ENCODE measurements at regions not wholly inside any gene's neighbourhood (a gene's known extent, or its start where the extent isn't known, plus 50 kb on each side); places are given as distances from the start of the nearest gene placed in this dataset.

DNA sequence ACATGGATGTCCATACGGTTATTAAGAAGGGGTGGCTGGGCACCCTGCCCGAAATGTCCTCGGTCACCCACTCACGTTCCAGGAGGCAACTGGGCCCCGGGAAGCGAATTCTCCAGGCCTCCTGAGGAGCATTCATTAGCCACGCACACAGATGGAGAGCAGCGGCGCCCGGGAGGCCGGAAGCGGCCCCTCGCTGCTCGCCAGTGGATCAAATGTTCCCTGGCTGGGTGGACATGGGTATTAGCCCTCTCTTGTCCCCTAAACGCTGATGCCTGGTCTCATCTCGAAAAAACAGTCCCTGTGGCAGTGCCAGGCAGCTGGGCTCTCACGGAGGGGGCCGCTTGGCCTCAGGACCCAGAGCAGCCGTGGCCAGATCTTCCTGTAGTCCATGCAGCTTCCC, 59.0 kb upstream of the DLK1 start:
- in situ Hi-C loops (cut with MboI; ENCODE audit: low pct_unique_long_range_greater_than_20kb, low sequenced_read_pairs, unreplicated experiment) = no loop called here
- TF ChIP-seq, protein P1, sequence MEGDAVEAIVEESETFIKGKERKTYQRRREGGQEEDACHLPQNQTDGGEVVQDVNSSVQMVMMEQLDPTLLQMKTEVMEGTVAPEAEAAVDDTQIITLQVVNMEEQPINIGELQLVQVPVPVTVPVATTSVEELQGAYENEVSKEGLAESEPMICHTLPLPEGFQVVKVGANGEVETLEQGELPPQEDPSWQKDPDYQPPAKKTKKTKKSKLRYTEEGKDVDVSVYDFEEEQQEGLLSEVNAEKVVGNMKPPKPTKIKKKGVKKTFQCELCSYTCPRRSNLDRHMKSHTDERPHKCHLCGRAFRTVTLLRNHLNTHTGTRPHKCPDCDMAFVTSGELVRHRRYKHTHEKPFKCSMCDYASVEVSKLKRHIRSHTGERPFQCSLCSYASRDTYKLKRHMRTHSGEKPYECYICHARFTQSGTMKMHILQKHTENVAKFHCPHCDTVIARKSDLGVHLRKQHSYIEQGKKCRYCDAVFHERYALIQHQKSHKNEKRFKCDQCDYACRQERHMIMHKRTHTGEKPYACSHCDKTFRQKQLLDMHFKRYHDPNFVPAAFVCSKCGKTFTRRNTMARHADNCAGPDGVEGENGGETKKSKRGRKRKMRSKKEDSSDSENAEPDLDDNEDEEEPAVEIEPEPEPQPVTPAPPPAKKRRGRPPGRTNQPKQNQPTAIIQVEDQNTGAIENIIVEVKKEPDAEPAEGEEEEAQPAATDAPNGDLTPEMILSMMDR (IDR thresholded peaks at IDR 0.05; ENCODE audit: extremely low read depth, insufficient read depth, missing control alignments) = no peak
- DNase-seq (ENCODE audit: low spot score) = no peak

DNA sequence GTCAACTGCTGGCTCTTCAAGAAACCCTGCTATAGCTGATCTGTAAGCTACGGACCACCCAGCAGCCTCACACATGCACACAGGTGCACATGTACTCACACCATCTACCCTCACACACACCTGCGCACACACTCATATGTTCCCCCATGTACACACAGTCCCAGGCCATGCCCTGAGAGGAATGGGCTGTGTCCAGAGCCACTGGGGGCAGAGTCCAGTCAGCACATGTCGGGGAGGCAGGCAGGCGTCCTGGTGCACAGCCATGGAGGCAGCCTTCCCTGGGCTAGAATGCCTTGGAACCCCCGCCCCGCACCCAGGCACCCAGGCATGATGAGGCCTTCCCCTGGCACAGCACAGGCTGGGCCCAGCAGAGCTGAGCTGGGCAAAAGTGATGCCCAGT, 58.3 kb upstream of the DLK1 start:
- in situ Hi-C loops (cut with MboI; ENCODE audit: low pct_unique_long_range_greater_than_20kb, low sequenced_read_pairs, unreplicated experiment) = no loop called here
- no peak for DNase-seq (ENCODE audit: low spot score)
- TF ChIP-seq, protein P1 (IDR thresholded peaks at IDR 0.05; ENCODE audit: extremely low read depth, insufficient read depth, missing control alignments) = no peak

DNA sequence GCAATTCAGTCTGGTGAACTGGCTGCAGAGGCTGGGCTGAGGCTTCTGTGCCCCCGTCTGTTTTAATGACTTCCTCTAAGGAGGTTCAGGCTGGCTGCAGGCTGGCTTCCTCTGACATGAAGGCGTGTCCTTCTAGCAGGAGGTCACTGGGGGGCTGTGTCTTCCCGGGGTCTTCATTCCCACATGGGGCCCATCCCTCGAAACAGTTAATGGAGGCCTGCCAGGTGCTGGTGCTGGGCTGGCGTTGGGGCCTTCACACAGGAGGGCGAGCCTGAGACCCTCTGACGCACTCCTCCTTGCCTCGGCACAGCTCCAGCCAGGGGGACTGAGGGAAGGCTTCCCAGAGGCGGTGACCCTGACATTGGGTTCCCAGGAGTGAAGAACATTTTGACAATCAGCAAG, 57.7 kb upstream of the DLK1 start:
- DNase-seq (ENCODE audit: low spot score) = no peak
- TF ChIP-seq, protein P1 (IDR thresholded peaks at IDR 0.05; ENCODE audit: extremely low read depth, insufficient read depth, missing control alignments) = no peak
- in situ Hi-C loops (cut with MboI; ENCODE audit: low pct_unique_long_range_greater_than_20kb, low sequenced_read_pairs, unreplicated experiment) = no loop called here

DNA sequence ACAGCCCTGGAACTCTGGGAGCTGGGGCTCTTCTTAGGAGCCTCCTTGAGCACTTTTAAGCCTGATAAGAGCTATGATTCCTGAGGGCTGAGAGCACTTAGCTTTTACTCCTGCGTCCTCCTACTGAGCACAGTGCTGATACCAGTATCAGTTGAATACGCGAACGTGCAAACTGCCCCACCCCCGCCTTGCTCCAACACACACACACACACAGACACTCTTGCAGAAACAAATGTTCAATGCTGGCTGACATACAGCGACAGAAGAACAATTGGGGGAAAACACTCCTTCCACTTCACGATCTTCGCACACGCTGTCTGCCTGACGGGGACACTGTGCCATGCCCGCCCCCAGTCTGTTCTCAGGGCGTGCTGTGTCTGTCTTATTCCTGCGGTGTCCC, 57.2 kb upstream of the DLK1 start:
- TF ChIP-seq, protein P1 (IDR thresholded peaks at IDR 0.05; ENCODE audit: extremely low read depth, insufficient read depth, missing control alignments) = no peak
- in situ Hi-C loops (cut with MboI; ENCODE audit: low pct_unique_long_range_greater_than_20kb, low sequenced_read_pairs, unreplicated experiment) = no loop called here
- DNase-seq (ENCODE audit: low spot score) = no peak

DNA sequence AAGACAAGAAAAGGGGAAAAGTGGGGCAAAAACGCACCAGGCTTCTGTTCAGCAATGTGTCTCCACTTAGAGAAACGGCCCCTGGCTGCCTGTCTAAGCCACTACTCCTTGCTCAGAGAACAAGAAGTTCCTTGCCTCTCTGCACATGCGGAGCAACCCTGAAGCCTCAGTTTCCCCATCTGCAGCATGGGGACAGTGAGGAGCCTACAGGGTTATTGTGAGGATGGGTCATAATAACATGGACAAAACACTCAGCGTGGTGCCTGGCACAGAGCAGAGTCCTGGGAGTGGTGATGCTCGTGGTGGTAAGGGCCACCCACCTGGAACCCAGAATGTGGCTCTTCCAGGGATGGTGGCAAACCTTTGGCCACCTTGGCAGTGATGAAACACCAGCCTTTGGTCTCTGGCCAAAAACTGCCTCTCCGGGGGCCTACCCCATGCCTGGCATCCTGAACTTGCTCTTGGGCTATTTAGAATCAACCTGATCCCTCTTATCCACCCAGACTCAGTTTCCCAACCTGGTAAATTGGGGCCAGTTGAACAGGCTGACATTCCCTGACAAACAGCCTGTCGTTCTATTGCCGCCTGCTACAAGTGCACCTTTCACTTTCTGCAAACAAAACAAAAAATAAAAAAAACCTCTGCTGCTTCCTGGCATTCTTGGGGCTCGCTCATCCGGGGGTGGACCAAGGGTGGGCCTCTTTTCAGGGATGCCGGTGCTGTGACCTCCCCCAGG, 56.5 kb upstream of the DLK1 start:
- TF ChIP-seq, protein P1 (IDR thresholded peaks at IDR 0.05; ENCODE audit: extremely low read depth, insufficient read depth, missing control alignments) = no peak
- no peak for DNase-seq (ENCODE audit: low spot score)
- in situ Hi-C loops (cut with MboI; ENCODE audit: low pct_unique_long_range_greater_than_20kb, low sequenced_read_pairs, unreplicated experiment) = no loop called here

DNA sequence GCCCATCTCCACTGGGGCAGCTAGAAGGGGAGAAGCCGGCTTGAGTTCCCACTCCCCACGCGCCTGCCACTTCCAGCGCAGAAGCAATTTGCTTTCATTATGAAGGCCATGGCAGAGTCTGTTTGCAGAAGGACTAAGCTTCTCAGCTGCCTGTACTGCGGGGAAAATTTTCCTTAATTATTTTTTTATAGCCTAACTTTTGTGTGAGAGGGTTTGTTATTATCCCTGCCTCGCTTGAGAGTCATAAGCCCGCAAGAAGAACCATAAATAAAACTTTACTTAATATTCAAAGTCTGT, 56.0 kb upstream of the DLK1 start:
- TF ChIP-seq, protein P1 (IDR thresholded peaks at IDR 0.05; ENCODE audit: extremely low read depth, insufficient read depth, missing control alignments) = no peak
- in situ Hi-C loops (cut with MboI; ENCODE audit: low pct_unique_long_range_greater_than_20kb, low sequenced_read_pairs, unreplicated experiment) = no loop called here

More for the DNA sequence above, 56.0 kb upstream of the DLK1 start:
- DNase-seq (ENCODE audit: low spot score) = no peak
